GM21390 (cell line): ENCODE measurements at regions not wholly inside any gene's neighbourhood (a gene's known extent, or its start where the extent isn't known, plus 50 kb on each side); places are given as distances from the start of the nearest gene placed in this dataset.
"Not testable (repeated sequence)": the region's sequence is repeated elsewhere in the genome, so short reads cannot be mapped to it uniquely, and the experiment has no call there.

Source experiments
- ATAC-seq: cut with Tn5 transposase; IDR thresholded peaks from one replicate; pipeline ENCODE4 v1.9.1; 2021; ENCODE audit not compliant: unreplicated experiment

- ATAC-seq: no peak
These were observed 84.5 kb upstream of the SETMAR start for GRCh38 chr3:4218456-4219226.

- no peak for ATAC-seq
These were observed 84.0 kb upstream of the SETMAR start for GRCh38 chr3:4219227-4219568.

DNA sequence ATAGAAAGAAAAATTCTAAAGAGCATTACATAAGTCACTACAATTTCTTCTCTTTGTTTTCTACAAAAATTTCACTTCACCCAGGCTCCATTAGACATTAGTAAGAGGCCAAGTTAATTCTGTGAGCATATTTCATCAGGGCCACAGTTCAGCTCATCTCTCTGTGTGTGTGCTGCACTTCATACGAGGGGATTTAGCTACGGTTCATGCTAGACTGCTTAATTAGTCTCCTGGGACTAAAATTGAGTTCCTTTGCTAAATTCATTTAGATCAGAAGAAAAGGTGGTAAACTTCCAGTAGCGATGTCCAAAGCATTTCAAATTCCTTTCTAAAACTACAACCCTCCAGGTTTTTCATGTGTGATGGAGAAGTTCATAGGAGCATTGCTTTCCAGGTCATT, 83.1 kb upstream of the SETMAR start:
- ATAC-seq: no peak

- ATAC-seq: no peak
These were observed 80.5 kb upstream of the SETMAR start for GRCh38 chr3:4222574-4223175.

GRCh38 chr3:4223777-4224176, 79.4 kb upstream of the SETMAR start:
- no peak for ATAC-seq

DNA sequence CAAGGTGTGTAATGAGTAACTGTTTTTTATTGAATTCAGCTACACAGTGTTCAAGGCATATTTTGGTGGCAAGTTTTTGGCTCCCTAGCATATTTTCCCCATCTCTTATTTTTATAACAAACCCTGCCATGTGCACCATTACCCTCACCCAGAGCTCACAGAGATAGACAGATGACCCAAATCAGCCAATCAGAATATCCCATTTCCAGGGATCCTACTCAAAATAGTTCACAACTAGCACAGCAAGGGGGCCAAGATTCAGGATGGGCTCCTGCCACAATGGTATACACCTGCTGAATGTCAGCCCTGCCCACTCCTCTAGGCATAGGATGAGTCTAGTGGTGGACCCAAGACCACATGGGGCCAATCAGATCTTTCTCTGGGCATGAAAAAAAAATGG, 78.8 kb upstream of the SETMAR start:
- no peak for ATAC-seq

- no peak for ATAC-seq
These were observed 78.1 kb upstream of the SETMAR start for GRCh38 chr3:4225005-4225471.

GRCh38 chr3:4228295-4228694, 74.9 kb upstream of the SETMAR start:
- ATAC-seq: no peak

DNA sequence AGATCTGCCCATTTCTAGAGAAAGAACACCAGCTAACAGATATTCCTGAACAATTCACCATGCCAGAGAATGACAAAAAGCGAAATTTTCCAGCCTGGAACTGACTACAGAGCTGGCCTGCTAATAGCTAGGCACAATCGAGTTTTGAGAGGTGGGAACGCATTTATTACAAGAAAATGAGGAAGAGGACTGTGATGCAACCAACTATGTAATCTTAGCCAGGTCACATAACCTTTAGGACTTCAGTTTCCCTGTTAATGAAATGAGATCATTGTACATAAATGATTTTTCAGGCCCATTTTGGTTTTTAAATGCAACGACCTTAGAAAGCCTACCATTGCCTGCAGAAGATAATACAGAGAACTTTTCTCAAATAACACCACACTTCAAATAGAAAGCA, 72.1 kb upstream of the SETMAR start:
- no peak for ATAC-seq

DNA sequence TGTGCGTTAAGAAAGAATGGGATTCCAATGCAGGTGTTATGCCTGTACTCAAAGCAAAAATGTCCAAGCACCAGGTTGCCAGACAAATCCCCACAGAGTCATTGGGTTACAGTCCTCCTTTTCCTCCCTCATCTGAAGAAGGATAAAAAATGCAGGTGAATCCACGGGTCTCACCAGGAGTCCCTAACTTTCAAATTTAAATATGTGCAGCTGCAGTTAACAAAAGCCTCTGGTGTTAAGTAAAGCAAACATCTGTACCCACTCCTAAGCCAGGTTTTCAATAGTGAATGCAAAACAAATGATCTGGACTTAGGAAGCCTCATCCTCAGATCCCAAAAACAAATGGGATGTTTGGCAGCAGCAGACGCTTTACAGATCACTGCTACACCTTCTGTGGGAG, 70.4 kb upstream of the SETMAR start:
- ATAC-seq: no peak

DNA sequence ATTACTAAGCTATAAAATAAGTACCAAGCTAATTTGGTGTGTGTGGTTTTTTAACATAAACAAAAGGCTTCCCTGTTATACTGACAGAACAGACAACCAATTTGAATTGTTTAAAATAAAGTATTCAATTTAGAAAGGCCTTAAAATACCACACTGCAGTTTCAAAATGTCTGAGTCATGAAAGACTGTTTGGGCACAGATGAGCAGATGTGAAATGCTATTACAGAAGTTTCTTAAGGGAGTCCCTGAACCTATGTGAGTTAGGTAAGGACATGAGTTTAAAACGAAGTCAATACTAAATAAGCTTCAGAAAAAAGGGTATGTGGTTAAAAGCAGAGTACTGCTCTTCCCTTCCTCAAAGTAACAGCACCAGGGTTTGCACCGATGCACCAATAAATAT, 69.7 kb upstream of the SETMAR start:
- no peak for ATAC-seq

- ATAC-seq: no peak
These were observed 68.3 kb upstream of the SETMAR start for GRCh38 chr3:4234889-4235288.

DNA sequence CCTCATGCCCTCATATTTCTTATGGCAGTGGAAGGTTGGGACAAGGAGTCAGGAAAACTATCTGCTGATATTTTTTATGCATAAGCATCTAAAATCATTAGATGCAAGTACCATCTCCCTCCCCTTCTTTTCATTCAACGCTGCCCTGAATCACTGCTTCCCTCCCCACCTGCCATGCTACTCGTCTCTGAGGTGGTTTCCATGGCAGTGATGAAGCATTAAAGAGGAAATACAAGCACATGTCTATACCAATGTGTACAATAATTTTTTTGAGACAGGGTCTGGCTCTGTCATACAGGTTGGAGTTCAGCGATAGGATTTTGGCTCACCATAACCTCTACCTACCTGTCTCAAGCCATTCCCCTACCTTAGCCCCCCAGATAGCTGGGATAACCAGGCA, 67.5 kb upstream of the SETMAR start:
- no peak for ATAC-seq

- no peak for ATAC-seq
These were observed 61.5 kb upstream of the SETMAR start for GRCh38 chr3:4241595-4242170.

GRCh38 chr3:4245671-4246070, 57.5 kb upstream of the SETMAR start:
- no peak for ATAC-seq

DNA sequence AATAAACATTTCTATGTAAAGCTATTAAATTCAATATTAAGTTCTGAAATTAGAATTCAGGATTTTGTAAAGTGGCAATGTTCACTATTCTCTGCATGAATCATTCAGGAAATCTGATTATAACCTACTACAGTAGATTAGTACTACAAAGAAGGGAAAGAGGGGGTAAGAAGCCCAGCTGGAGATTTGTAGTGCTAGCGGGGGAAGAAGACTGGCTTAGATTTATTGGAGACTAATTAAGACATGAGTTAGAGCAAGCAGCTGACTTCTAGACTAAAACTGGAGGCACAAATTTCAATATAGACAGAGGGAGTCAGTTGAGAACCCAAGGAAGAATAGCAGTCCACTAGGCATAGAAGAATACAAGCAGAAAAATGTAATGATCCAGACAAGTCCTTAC, 55.8 kb upstream of the SETMAR start:
- ATAC-seq: no peak

DNA sequence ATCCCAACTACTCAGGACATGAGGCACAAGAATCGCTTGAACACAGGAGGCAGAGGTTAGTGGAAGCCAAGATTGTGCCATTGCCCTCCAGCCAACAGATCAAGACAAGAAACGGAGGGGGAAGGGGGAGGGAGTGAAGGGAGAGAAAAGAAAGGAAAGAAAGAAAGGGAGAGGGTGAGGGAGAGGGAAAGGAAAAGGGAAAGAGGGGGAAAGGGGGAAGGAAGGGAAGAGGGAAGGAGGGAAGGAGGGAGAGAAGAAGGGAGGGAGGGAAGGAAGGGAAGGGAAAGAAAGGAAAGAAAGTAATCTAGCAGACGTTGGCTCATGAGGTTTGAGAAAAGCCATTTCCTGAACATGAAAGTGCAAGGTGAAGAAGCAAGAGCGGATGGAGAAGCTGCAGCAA, 53.1 kb upstream of the SETMAR start:
- no peak for ATAC-seq

DNA sequence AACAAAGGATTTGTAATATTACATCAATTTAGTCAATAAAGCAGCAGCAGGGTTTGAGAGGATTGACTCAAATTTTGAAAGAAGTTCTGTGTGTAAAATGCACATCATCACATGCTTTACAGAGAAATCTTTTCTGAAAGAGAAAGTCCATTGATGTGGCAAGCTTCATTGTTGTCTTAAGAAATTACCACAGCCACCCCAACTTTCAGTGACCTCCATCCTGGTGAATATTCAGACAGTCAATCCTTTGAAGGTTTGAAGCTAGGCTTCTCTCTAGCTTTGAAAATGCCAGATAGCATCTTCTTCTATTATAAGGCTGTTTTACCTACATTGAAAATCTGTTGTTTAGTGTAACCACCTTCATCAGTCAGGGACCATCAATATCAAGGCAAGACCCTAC, 51.8 kb upstream of the SETMAR start:
- ATAC-seq: no peak

DNA sequence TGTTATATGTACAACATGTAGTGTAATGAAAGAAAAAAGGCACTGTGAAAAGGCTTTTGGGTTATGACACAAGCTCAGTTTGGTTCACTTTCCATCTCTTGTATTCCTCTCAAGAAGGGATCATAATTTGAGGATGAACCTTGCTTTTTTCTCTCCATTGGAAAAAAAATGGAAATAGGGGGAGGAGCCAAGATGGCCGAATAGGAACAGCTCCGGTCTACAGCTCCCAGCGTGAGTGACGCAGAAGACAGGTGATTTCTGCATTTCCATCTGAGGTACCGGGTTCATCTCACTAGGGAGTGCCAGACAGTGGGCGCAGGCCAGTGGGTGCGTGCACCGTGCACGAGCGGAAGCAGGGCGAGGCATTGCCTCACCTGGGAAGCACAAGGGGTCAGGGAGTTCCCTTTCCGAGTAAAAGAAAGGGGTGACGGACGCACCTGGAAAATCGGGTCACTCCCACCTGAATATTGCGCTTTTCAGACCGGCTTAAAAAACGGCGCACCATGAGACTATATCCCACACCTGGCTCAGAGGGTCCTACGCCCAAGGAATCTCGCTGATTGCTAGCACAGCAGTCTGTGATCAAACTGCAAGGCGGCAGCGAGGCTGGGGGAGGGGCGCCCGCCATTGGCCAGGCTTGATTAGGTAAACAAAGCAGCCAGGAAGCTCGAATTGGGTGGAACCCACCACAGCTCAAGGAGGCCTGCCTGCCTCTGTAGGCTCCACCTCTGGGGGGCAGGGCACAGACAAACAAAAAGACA, 49.9 kb upstream of the SETMAR start:
- ATAC-seq: not testable (repeated sequence)
